ENCODE measurements at regions not wholly inside any gene's neighbourhood (a gene's known extent, or its start where the extent isn't known, plus 50 kb on each side); places are given as distances from the start of the nearest gene placed in this dataset.

GRCh38 chr2:64722291-64723044, 68.8 kb upstream of the SERTAD2 start:
- DNase-seq (ENCODE audit: low spot score) (no peak), ATAC-seq (no peak)
- POLR2A ChIA-PET = no interaction called here
- peaks cover 7% of the 10 kb centered on the region for H3K4me1 Mint-ChIP-seq
- no peak for TF ChIP-seq NFE2L1 (CRISPR knock-in tag; IDR thresholded peaks at IDR 0.05)
- no peak for TF ChIP-seq ZNF512 (CRISPR knock-in tag; IDR thresholded peaks at IDR 0.05; ENCODE audit: borderline replicate concordance)
- no peak for TF ChIP-seq NR1H2 (CRISPR knock-in tag; IDR thresholded peaks at IDR 0.05)
- no peak for TF ChIP-seq PRRX2 (CRISPR knock-in tag; IDR thresholded peaks at IDR 0.05)
- TF ChIP-seq ERG (CRISPR knock-in tag; IDR thresholded peaks at IDR 0.05) = no peak
- TF ChIP-seq ZNF263 (CRISPR knock-in tag; IDR thresholded peaks at IDR 0.05; ENCODE audit: low read depth) = no peak
- no peaks in the 10 kb centered on the region for H3K36me3 Mint-ChIP-seq
- no peak overlapping the region for H3K4me3 Mint-ChIP-seq
- no peaks in the 10 kb centered on the region for H3K27me3 Mint-ChIP-seq (ENCODE audit: low read depth)
- H3K27ac Mint-ChIP-seq = no peak overlapping the region
- H3K9me3 Mint-ChIP-seq = no peaks in the 10 kb centered on the region
- CTCF ChIA-PET = no interaction called here

GRCh38 chr2:64727013-64727767, 73.5 kb upstream of the SERTAD2 start:
- Mint-ChIP-seq H3K27ac (no peak overlapping the region), H3K4me1 (peaks cover 28% of the 10 kb centered on the region), H3K36me3 (no peaks in the 10 kb centered on the region), H3K27me3 (ENCODE audit: low read depth) (no peaks in the 10 kb centered on the region), H3K4me3 (no peak overlapping the region), H3K9me3 (no peaks in the 10 kb centered on the region)
- ChIA-PET POLR2A (no interaction called here), CTCF (interaction anchor here (0.6 to 1.7 kb wide), 5 partner anchors 23 to 586 kb away, joined by 3 to 7 read pairs (median 3); no protein-coding TSS in a partner anchor)
- DNase-seq (ENCODE audit: low spot score) = no peak
- ATAC-seq = no peak
- TF ChIP-seq TEAD4 (CRISPR knock-in tag; IDR thresholded peaks at IDR 0.05) (no peak), GTF2I (CRISPR knock-in tag; conservative IDR thresholded peaks at IDR 0.05) (no peak), MLX (CRISPR knock-in tag; IDR thresholded peaks at IDR 0.05) (no peak), ATF1 (CRISPR knock-in tag; IDR thresholded peaks at IDR 0.05) (no peak), ERG (CRISPR knock-in tag; IDR thresholded peaks at IDR 0.05) (no peak), USF2 (CRISPR knock-in tag; IDR thresholded peaks at IDR 0.05) (no peak), SOX15 (CRISPR knock-in tag; IDR thresholded peaks at IDR 0.05) (no peak)

- POLR2A ChIA-PET = no interaction called here
- no peak overlapping the region for H3K4me3 Mint-ChIP-seq
- peaks cover 28% of the 10 kb centered on the region for H3K4me1 Mint-ChIP-seq
- H3K27ac Mint-ChIP-seq = no peak overlapping the region; the same call in 1 of the 2 replicates
- TF ChIP-seq PRDM15 (CRISPR knock-in tag; IDR thresholded peaks at IDR 0.05) (peak; percentile 86), ZBTB21 (CRISPR knock-in tag; IDR thresholded peaks at IDR 0.05; ENCODE audit: borderline replicate concordance) (no peak)
- H3K9me3 Mint-ChIP-seq = no peaks in the 10 kb centered on the region
- CTCF ChIA-PET = interaction anchor here (0.6 to 1.7 kb wide), 6 partner anchors 22 to 587 kb away, joined by 3 to 7 read pairs (median 3); no protein-coding TSS in a partner anchor
- no peaks in the 10 kb centered on the region for H3K27me3 Mint-ChIP-seq (ENCODE audit: low read depth)
- DNase-seq (ENCODE audit: low spot score) = no peak
- ATAC-seq = peak; percentile 55
- H3K36me3 Mint-ChIP-seq = no peaks in the 10 kb centered on the region
Measured at GRCh38 chr2:64727843-64728463, 74.2 kb upstream of the SERTAD2 start.

Data from WTC11 (cell line).